Astrocyte (in vitro differentiated cells and primary cell): ENCODE measurements at regions not wholly inside any gene's neighbourhood (a gene's known extent, or its start where the extent isn't known, plus 50 kb on each side); places are given as distances from the start of the nearest gene placed in this dataset.

Experiments used
- DNase-seq: peaks from one replicate; pipeline ENCODE4 v3.0.0-alpha.2; 2010; ENCODE audit warnings: low read depth
- FAIRE-seq: peaks from 2 replicates; lab custom pipeline; 2011; peaks lifted over from hg19 to GRCh38; lab: Jason Lieb, UNC
- H2AFZ ChIP-seq: 2 replicates; pipeline ENCODE4 v1.6.0; 2012; ENCODE audit warnings: low read depth, low read length, inconsistent platforms
- H3K27ac ChIP-seq: 2 replicates; pipeline ENCODE4 v1.5.1; 2011; ENCODE audit warnings: low read depth, low read length, inconsistent platforms
- H3K27me3 ChIP-seq: 2 replicates; pipeline ENCODE4 v1.6.0; 2011; ENCODE audit warnings: low read length, inconsistent platforms; ENCODE audit not compliant: insufficient read depth
- H3K36me3 ChIP-seq: 2 replicates; pipeline ENCODE4 v1.5.1; 2011; ENCODE audit warnings: low read length, inconsistent platforms; ENCODE audit not compliant: insufficient read depth
- H3K4me1 ChIP-seq: 2 replicates; pipeline ENCODE4 v1.5.1; 2011; ENCODE audit warnings: low read length, inconsistent platforms; ENCODE audit not compliant: insufficient read depth
- H3K4me2 ChIP-seq: 2 replicates; pipeline ENCODE4 v1.6.0; 2012; ENCODE audit warnings: low read length, inconsistent platforms
- H3K4me3 ChIP-seq: 2 replicates; pipeline ENCODE4 v1.5.1; 2011; ENCODE audit warnings: low read depth, mild to moderate bottlenecking, low read length, inconsistent platforms; ENCODE audit not compliant: insufficient read depth
- H3K79me2 ChIP-seq: 2 replicates; pipeline ENCODE4 v1.6.0; 2012; ENCODE audit warnings: mild to moderate bottlenecking, low read length, inconsistent platforms; ENCODE audit not compliant: insufficient read depth
- H3K9ac ChIP-seq: 2 replicates; pipeline ENCODE4 v1.6.0; 2012; ENCODE audit warnings: mild to moderate bottlenecking, low read length, inconsistent platforms
- H3K9me3 ChIP-seq: 2 replicates; pipeline ENCODE4 v1.5.1; 2012; ENCODE audit warnings: low read depth, mild to moderate bottlenecking, low read length, inconsistent platforms; ENCODE audit not compliant: insufficient read depth
- H4K20me1 ChIP-seq: 2 replicates; pipeline ENCODE4 v1.6.0; 2012; ENCODE audit warnings: low read length, inconsistent platforms; ENCODE audit not compliant: insufficient read depth
- H3K27ac Mint-ChIP-seq: one replicate; pipeline ENCODE4 v1.8.0; 2021; ENCODE audit warnings: mild to moderate bottlenecking, mixed read lengths; ENCODE audit not compliant: unreplicated experiment
- H3K27me3 Mint-ChIP-seq: one replicate; pipeline ENCODE4 v1.8.0; 2021; ENCODE audit warnings: low read depth, mixed read lengths; ENCODE audit not compliant: unreplicated experiment
- H3K36me3 Mint-ChIP-seq: one replicate; pipeline ENCODE4 v1.8.0; 2021; ENCODE audit warnings: low read depth, mixed read lengths; ENCODE audit not compliant: unreplicated experiment
- H3K4me1 Mint-ChIP-seq: one replicate; pipeline ENCODE4 v1.8.0; 2021; ENCODE audit warnings: low read depth, mixed read lengths; ENCODE audit not compliant: unreplicated experiment
- H3K4me3 Mint-ChIP-seq: one replicate; pipeline ENCODE4 v1.8.0; 2021; ENCODE audit warnings: mild to moderate bottlenecking, moderate library complexity, mixed read lengths; ENCODE audit not compliant: unreplicated experiment
- H3K9me3 Mint-ChIP-seq: one replicate; pipeline ENCODE4 v1.8.0; 2021; ENCODE audit warnings: mild to moderate bottlenecking, mixed read lengths; ENCODE audit not compliant: unreplicated experiment
- EZH2 ChIP-seq: IDR thresholded peaks from 2 replicates; pipeline ENCODE4 v1.6.1; 2012; ENCODE audit warnings: mild to moderate bottlenecking, low read length, inconsistent platforms; ENCODE audit not compliant: insufficient read depth
- TF ChIP-seq, protein P1 (sequence below): IDR thresholded peaks from 2 replicates; pipeline ENCODE4 v1.5.1; 2011; ENCODE audit warnings: low read depth, mild to moderate bottlenecking, inconsistent platforms, low read length, moderate library complexity; ENCODE audit not compliant: insufficient read depth

GRCh38 chr3:81161851-81162250 lies 599.6 kb downstream of the GBE1 start:
- Histone ChIP-seq H3K27me3 (no peaks in the 10 kb centered on the region), H3K4me3 (no peak overlapping the region), H3K36me3 (no peaks in the 10 kb centered on the region), H2AFZ (no peak overlapping the region), H3K4me2 (no peak overlapping the region), H3K27ac (no peak overlapping the region), H3K9me3 (no peaks in the 10 kb centered on the region), H3K9ac (no peak overlapping the region), H4K20me1 (no peaks in the 10 kb centered on the region), H3K79me2 (no peaks in the 10 kb centered on the region), H3K4me1 (no peaks in the 10 kb centered on the region)
- Mint-ChIP-seq H3K4me3 (no peak overlapping the region), H3K27me3 (no peaks in the 10 kb centered on the region), H3K9me3 (no peaks in the 10 kb centered on the region), H3K27ac (no peak overlapping the region), H3K36me3 (no peaks in the 10 kb centered on the region), H3K4me1 (no peaks in the 10 kb centered on the region)
- no peak for TF ChIP-seq EZH2
- DNase-seq (no peak), FAIRE-seq (no peak)

- Histone ChIP-seq H3K9ac (no peak overlapping the region), H4K20me1 (no peaks in the 10 kb centered on the region), H3K4me1 (no peaks in the 10 kb centered on the region), H3K36me3 (no peaks in the 10 kb centered on the region), H3K4me2 (no peak overlapping the region), H3K9me3 (no peaks in the 10 kb centered on the region), H3K27me3 (no peaks in the 10 kb centered on the region), H3K79me2 (no peaks in the 10 kb centered on the region), H3K4me3 (no peak overlapping the region), H3K27ac (no peak overlapping the region), H2AFZ (no peak overlapping the region)
- Mint-ChIP-seq H3K4me3 (no peak overlapping the region), H3K27me3 (no peaks in the 10 kb centered on the region), H3K9me3 (no peaks in the 10 kb centered on the region), H3K36me3 (no peaks in the 10 kb centered on the region), H3K27ac (no peak overlapping the region), H3K4me1 (no peaks in the 10 kb centered on the region)
- no peak for FAIRE-seq
- no peak for DNase-seq
- no peak for TF ChIP-seq EZH2
- TF ChIP-seq, protein P1, sequence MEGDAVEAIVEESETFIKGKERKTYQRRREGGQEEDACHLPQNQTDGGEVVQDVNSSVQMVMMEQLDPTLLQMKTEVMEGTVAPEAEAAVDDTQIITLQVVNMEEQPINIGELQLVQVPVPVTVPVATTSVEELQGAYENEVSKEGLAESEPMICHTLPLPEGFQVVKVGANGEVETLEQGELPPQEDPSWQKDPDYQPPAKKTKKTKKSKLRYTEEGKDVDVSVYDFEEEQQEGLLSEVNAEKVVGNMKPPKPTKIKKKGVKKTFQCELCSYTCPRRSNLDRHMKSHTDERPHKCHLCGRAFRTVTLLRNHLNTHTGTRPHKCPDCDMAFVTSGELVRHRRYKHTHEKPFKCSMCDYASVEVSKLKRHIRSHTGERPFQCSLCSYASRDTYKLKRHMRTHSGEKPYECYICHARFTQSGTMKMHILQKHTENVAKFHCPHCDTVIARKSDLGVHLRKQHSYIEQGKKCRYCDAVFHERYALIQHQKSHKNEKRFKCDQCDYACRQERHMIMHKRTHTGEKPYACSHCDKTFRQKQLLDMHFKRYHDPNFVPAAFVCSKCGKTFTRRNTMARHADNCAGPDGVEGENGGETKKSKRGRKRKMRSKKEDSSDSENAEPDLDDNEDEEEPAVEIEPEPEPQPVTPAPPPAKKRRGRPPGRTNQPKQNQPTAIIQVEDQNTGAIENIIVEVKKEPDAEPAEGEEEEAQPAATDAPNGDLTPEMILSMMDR = no peak
These were observed 600.3 kb downstream of the GBE1 start for GRCh38 chr3:81161100-81161499.

- Mint-ChIP-seq H3K4me3 (no peak overlapping the region), H3K27ac (no peak overlapping the region), H3K4me1 (peaks cover 3% of the 10 kb centered on the region), H3K27me3 (no peaks in the 10 kb centered on the region), H3K9me3 (no peaks in the 10 kb centered on the region), H3K36me3 (no peaks in the 10 kb centered on the region)
- DNase-seq (no peak), FAIRE-seq (no peak)
- Histone ChIP-seq H3K27me3 (no peaks in the 10 kb centered on the region), H3K79me2 (no peaks in the 10 kb centered on the region), H3K4me3 (no peak overlapping the region), H3K27ac (no peak overlapping the region), H3K9me3 (no peaks in the 10 kb centered on the region), H2AFZ (no peak overlapping the region), H4K20me1 (no peaks in the 10 kb centered on the region), H3K4me1 (no peaks in the 10 kb centered on the region), H3K4me2 (no peak overlapping the region), H3K9ac (no peak overlapping the region), H3K36me3 (no peaks in the 10 kb centered on the region)
- TF ChIP-seq, protein P1 = no peak
- TF ChIP-seq EZH2 = no peak
These were observed 606.8 kb downstream of the GBE1 start for GRCh38 chr3:81154611-81155143.
